H9 (cell line): ENCODE measurements at regions not wholly inside any gene's neighbourhood (a gene's known extent, or its start where the extent isn't known, plus 50 kb on each side); places are given as distances from the start of the nearest gene placed in this dataset.

Source experiments
- DNase-seq: peaks from one replicate; pipeline ENCODE4 v3.0.0-alpha.2; 2017
- H2AFZ ChIP-seq: one replicate; pipeline ENCODE4 v1.6.1; 2013; ENCODE audit warnings: mild to moderate bottlenecking, low read length, control low read depth, moderate library complexity
- H2AK5ac ChIP-seq: 2 replicates; pipeline ENCODE4 v1.6.1; 2013; ENCODE audit warnings: low read length, control low read depth, mixed read lengths; ENCODE audit not compliant: insufficient read length
- H2BK120ac ChIP-seq: one replicate; pipeline ENCODE4 v1.6.1; 2013; ENCODE audit warnings: low read depth, mild to moderate bottlenecking, low read length, control low read depth, inconsistent platforms; ENCODE audit not compliant: poor library complexity, severe bottlenecking
- H2BK12ac ChIP-seq: 2 replicates; pipeline ENCODE4 v1.6.1; 2013; ENCODE audit warnings: low read length, control low read depth, mixed read lengths, low read depth; ENCODE audit not compliant: insufficient read length
- H2BK15ac ChIP-seq: 2 replicates; pipeline ENCODE4 v1.6.1; 2013; ENCODE audit warnings: low read depth, low read length, control low read depth
- H2BK20ac ChIP-seq: one replicate; pipeline ENCODE4 v1.6.1; 2013; ENCODE audit warnings: low read depth, mild to moderate bottlenecking, low read length, control low read depth, inconsistent platforms; ENCODE audit not compliant: poor library complexity, severe bottlenecking
- H2BK5ac ChIP-seq: 2 replicates; pipeline ENCODE4 v1.6.1; 2013; ENCODE audit warnings: low read length, control low read depth, mixed read lengths; ENCODE audit not compliant: insufficient read length
- H3K14ac ChIP-seq: 2 replicates; pipeline ENCODE4 v1.6.1; 2013; ENCODE audit warnings: low read length, control low read depth; ENCODE audit not compliant: insufficient read depth
- H3K18ac ChIP-seq: 2 replicates; pipeline ENCODE4 v1.6.1; 2013; ENCODE audit warnings: low read depth, mild to moderate bottlenecking, mixed read lengths, low read length, control low read depth; ENCODE audit not compliant: insufficient read length
- H3K23ac ChIP-seq: 2 replicates; pipeline ENCODE4 v1.6.1; 2013; ENCODE audit warnings: low read length, control low read depth, mixed read lengths, low read depth; ENCODE audit not compliant: insufficient read length
- H3K23me2 ChIP-seq: 2 replicates; pipeline ENCODE4 v1.6.1; 2013; ENCODE audit warnings: low read depth, mild to moderate bottlenecking, mixed read lengths, low read length, control low read depth; ENCODE audit not compliant: insufficient read length, poor library complexity, severe bottlenecking
- H3K27ac ChIP-seq: 2 replicates; pipeline ENCODE4 v1.5.1; 2013; ENCODE audit warnings: low read length, control low read depth, mixed read lengths, low read depth; ENCODE audit not compliant: insufficient read length
- H3K27me3 ChIP-seq: 2 replicates; pipeline ENCODE4 v1.6.1; 2013; ENCODE audit warnings: low read length, control low read depth, inconsistent platforms; ENCODE audit not compliant: insufficient read depth
- H3K4ac ChIP-seq: 2 replicates; pipeline ENCODE4 v1.6.1; 2013; ENCODE audit warnings: low read depth, mild to moderate bottlenecking, control low read depth, inconsistent platforms, low read length, moderate library complexity
- H3K4me1 ChIP-seq: 2 replicates; pipeline ENCODE4 v1.6.1; 2013; ENCODE audit warnings: low read length, control low read depth, inconsistent platforms; ENCODE audit not compliant: insufficient read depth
- H3K4me2 ChIP-seq: 2 replicates; pipeline ENCODE4 v1.6.1; 2013; ENCODE audit warnings: low read length, control low read depth, mixed read lengths; ENCODE audit not compliant: insufficient read length, insufficient read depth
- H3K56ac ChIP-seq: 2 replicates; pipeline ENCODE4 v1.6.1; 2013; ENCODE audit warnings: low read depth, mild to moderate bottlenecking, mixed read lengths, low read length, control low read depth; ENCODE audit not compliant: insufficient read length
- H3K79me1 ChIP-seq: 2 replicates; pipeline ENCODE4 v1.6.1; 2013; ENCODE audit warnings: low read depth, mild to moderate bottlenecking, moderate library complexity, low read length, control low read depth, inconsistent platforms; ENCODE audit not compliant: insufficient read depth, poor library complexity, severe bottlenecking
- H3K79me2 ChIP-seq: 2 replicates; pipeline ENCODE4 v1.6.1; 2013; ENCODE audit warnings: low read length, control low read depth, inconsistent platforms; ENCODE audit not compliant: insufficient read depth
- H3K9ac ChIP-seq: 2 replicates; pipeline ENCODE4 v1.6.1; 2013; ENCODE audit warnings: low read length, control low read depth, mixed read lengths; ENCODE audit not compliant: insufficient read length; ENCODE audit errors: extremely low read depth
- H3K9me3 ChIP-seq: one replicate; pipeline ENCODE4 v1.6.1; 2013; ENCODE audit warnings: low read depth, low read length, inconsistent platforms; ENCODE audit not compliant: control insufficient read depth
- H3T11ph ChIP-seq: one replicate; pipeline ENCODE4 v1.6.1; 2013; ENCODE audit warnings: mild to moderate bottlenecking, low read length, control low read depth, inconsistent platforms
- H4K20me1 ChIP-seq: one replicate; pipeline ENCODE4 v1.6.1; 2013; ENCODE audit not compliant: control insufficient read depth, insufficient read length, insufficient read depth
- H4K5ac ChIP-seq: 2 replicates; pipeline ENCODE4 v1.6.1; 2013; ENCODE audit warnings: low read depth, mild to moderate bottlenecking, mixed read lengths, low read length, control low read depth; ENCODE audit not compliant: insufficient read length
- H4K8ac ChIP-seq: replicated peaks from 2 replicates; pipeline ENCODE4 v1.6.1; 2013; ENCODE audit warnings: low read length, control low read depth, mixed read lengths, low read depth; ENCODE audit not compliant: insufficient read length
- H4K91ac ChIP-seq: 2 replicates; pipeline ENCODE4 v1.6.1; 2013; ENCODE audit warnings: low read depth, mild to moderate bottlenecking, moderate library complexity, mixed read lengths, low read length, control low read depth; ENCODE audit not compliant: insufficient read length
- H3K27ac Mint-ChIP-seq, 3 experiments: 2 replicates in 2 of 3; 3 replicates in 1 of 3; pipeline ENCODE4 v1.8.0; 2020 to 2021; ENCODE audit warnings: mixed read lengths in 3 of 3, mild to moderate bottlenecking in 1 of 3, moderate library complexity in 1 of 3
- H3K27me3 Mint-ChIP-seq: 2 replicates; pipeline ENCODE4 v1.8.0; 2021; ENCODE audit warnings: low read depth, mild to moderate bottlenecking, moderate library complexity, mixed read lengths
- H3K36me3 Mint-ChIP-seq, 3 experiments: 2 replicates in 2 of 3; 3 replicates in 1 of 3; pipeline ENCODE4 v1.8.0; 2020 to 2021; ENCODE audit warnings: low read depth in 3 of 3, mixed read lengths in 3 of 3; ENCODE audit not compliant: insufficient read depth in 1 of 3
- H3K4me1 Mint-ChIP-seq, 2 experiments: 2 replicates each; pipeline ENCODE4 v1.8.0; 2020; ENCODE audit warnings: mixed read lengths in 2 of 2
- H3K4me3 Mint-ChIP-seq, 2 experiments: 2 replicates in 1 of 2; 3 replicates in 1 of 2; pipeline ENCODE4 v1.8.0; 2020 to 2021; ENCODE audit warnings: mild to moderate bottlenecking in 2 of 2, mixed read lengths in 2 of 2, moderate library complexity in 1 of 2
- H3K9me3 Mint-ChIP-seq, 2 experiments: 2 replicates in 1 of 2; 3 replicates in 1 of 2; pipeline ENCODE4 v1.8.0; 2020; ENCODE audit warnings: mild to moderate bottlenecking in 2 of 2, mixed read lengths in 2 of 2, moderate library complexity in 1 of 2
- CTCF ChIP-seq: fragments of 200-600 bp; sonication (generic); conservative IDR thresholded peaks from 3 replicates; pipeline ENCODE4 v1.8.0; 2021; ENCODE audit warnings: antibody characterized with exemption, mild to moderate bottlenecking
- WGBS: extraction: QIAGEN DNeasy Blood & Tissue Kit; methylation state at CpG from one replicate; pipeline ENCODE4 v1.1.7; 2013; ENCODE audit warnings: missing lambda C conversion rate, low lambda C conversion rate, mixed read lengths; ENCODE audit not compliant: insufficient read length; ENCODE audit errors: extremely low coverage; 5-methylcytosine and 5-hydroxymethylcytosine counted together

GRCh38 chr9:86783884-86784283 lies 163.4 kb downstream of the GAS1 start:
- Histone ChIP-seq H3K56ac (no peak overlapping the region), H4K91ac (no peak overlapping the region), H2BK20ac (no peak overlapping the region), H3K27ac (no peak overlapping the region), H2AK5ac (no peak overlapping the region), H4K8ac (no peak overlapping the region), H3K79me1 (no peaks in the 10 kb centered on the region), H2BK12ac (no peak overlapping the region), H4K5ac (no peak overlapping the region), H3K27me3 (no peaks in the 10 kb centered on the region), H3K4me1 (0 out of 2 replicates have a peak, but pooled peaks cover 1% of the 10 kb centered on the region), H3T11ph (no peak overlapping the region), H2BK5ac (no peak overlapping the region), H2BK15ac (no peak overlapping the region), H3K9ac (no peak overlapping the region), H2AFZ (no peak overlapping the region), H3K18ac (no peak overlapping the region), H3K14ac (no peak overlapping the region), H3K4me2 (no peak overlapping the region), H3K23ac (no peak overlapping the region), H3K23me2 (no peaks in the 10 kb centered on the region), H2BK120ac (no peak overlapping the region), H4K20me1 (no peaks in the 10 kb centered on the region), H3K9me3 (no peaks in the 10 kb centered on the region), H3K4ac (no peak overlapping the region), H3K79me2 (no peaks in the 10 kb centered on the region)
- Mint-ChIP-seq H3K27ac (no peak overlapping the region), H3K4me3 (no peak overlapping the region), H3K4me1 (peaks cover 0 to 3% of the 10 kb centered on the region in 2 experiments; a peak in 1 of 4 replicates), H3K27me3 (peaks cover 3% of the 10 kb centered on the region), H3K36me3 (no peaks in the 10 kb centered on the region), H3K9me3 (no peaks in the 10 kb centered on the region)
- DNase-seq, result no peak
- WGBS, result no CpG with 5 or more reads among the region's 3 CpGs
- no peak for TF ChIP-seq CTCF
